ENCODE measurements at regions not wholly inside any gene's neighbourhood (a gene's known extent, or its start where the extent isn't known, plus 50 kb on each side); places are given as distances from the start of the nearest gene placed in this dataset.

GRCh38 chr2:220046507-220046906 lies 419.1 kb downstream of the SLC4A3 start:
- Histone ChIP-seq H3K4me1 (ENCODE audit: insufficient read depth, low read length, poor library complexity, severe bottlenecking) (no peaks in the 10 kb centered on the region), H4K20me1 (ENCODE audit: insufficient read depth, low read length, poor library complexity, severe bottlenecking) (no peaks in the 10 kb centered on the region), H3F3A (ENCODE audit: low read depth) (no peaks in the 10 kb centered on the region), H3K4me2 (ENCODE audit: low read depth, low read length, poor library complexity, severe bottlenecking) (no peak overlapping the region), H2AFZ (ENCODE audit: low read length) (no peak overlapping the region), H3K36me3 (ENCODE audit: insufficient read depth, low read length) (no peaks in the 10 kb centered on the region), H3K79me2 (ENCODE audit: insufficient read depth, low read length) (no peaks in the 10 kb centered on the region), H3K9ac (ENCODE audit: low read depth, low read length, poor library complexity, severe bottlenecking) (no peak overlapping the region), H3K9me2 (replicated peaks; ENCODE audit: low read depth, low read length) (no peaks in the 10 kb centered on the region), H3K4me3 (ENCODE audit: low read length, poor library complexity, severe bottlenecking) (no peak overlapping the region), H3K9me3 (ENCODE audit: insufficient read depth, low read depth, low read length) (no peaks in the 10 kb centered on the region; the same call in 1 of the 2 replicates), H3K27me3 (ENCODE audit: insufficient read depth, low read length, poor library complexity, severe bottlenecking) (no peaks in the 10 kb centered on the region)
- no peak for TF ChIP-seq EZH2phosphoT487 (IDR thresholded peaks at IDR 0.05; ENCODE audit: borderline replicate concordance)
- TF ChIP-seq, protein P1, sequence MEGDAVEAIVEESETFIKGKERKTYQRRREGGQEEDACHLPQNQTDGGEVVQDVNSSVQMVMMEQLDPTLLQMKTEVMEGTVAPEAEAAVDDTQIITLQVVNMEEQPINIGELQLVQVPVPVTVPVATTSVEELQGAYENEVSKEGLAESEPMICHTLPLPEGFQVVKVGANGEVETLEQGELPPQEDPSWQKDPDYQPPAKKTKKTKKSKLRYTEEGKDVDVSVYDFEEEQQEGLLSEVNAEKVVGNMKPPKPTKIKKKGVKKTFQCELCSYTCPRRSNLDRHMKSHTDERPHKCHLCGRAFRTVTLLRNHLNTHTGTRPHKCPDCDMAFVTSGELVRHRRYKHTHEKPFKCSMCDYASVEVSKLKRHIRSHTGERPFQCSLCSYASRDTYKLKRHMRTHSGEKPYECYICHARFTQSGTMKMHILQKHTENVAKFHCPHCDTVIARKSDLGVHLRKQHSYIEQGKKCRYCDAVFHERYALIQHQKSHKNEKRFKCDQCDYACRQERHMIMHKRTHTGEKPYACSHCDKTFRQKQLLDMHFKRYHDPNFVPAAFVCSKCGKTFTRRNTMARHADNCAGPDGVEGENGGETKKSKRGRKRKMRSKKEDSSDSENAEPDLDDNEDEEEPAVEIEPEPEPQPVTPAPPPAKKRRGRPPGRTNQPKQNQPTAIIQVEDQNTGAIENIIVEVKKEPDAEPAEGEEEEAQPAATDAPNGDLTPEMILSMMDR (conservative IDR thresholded peaks at IDR 0.05; ENCODE audit: low read length), result no peak

- no peaks in the 10 kb centered on the region for H3K4me1 ChIP-seq (ENCODE audit: insufficient read depth, low read length, poor library complexity, severe bottlenecking)
- no peak overlapping the region for H2AFZ ChIP-seq (ENCODE audit: low read length)
- no peak overlapping the region for H3K4me3 ChIP-seq (ENCODE audit: low read length, poor library complexity, severe bottlenecking)
- H3K36me3 ChIP-seq (ENCODE audit: insufficient read depth, low read length), result no peaks in the 10 kb centered on the region
- no peaks in the 10 kb centered on the region for H3K9me2 ChIP-seq (replicated peaks; ENCODE audit: low read depth, low read length)
- no peaks in the 10 kb centered on the region for H4K20me1 ChIP-seq (ENCODE audit: insufficient read depth, low read length, poor library complexity, severe bottlenecking)
- H3K9me3 ChIP-seq (ENCODE audit: insufficient read depth, low read depth, low read length), result no peaks in the 10 kb centered on the region
- no peaks in the 10 kb centered on the region for H3K27me3 ChIP-seq (ENCODE audit: insufficient read depth, low read length, poor library complexity, severe bottlenecking)
- H3K79me2 ChIP-seq (ENCODE audit: insufficient read depth, low read length), result no peaks in the 10 kb centered on the region
- no peaks in the 10 kb centered on the region for H3F3A ChIP-seq (ENCODE audit: low read depth)
- TF ChIP-seq, protein P1 (conservative IDR thresholded peaks at IDR 0.05; ENCODE audit: low read length), result no peak
- TF ChIP-seq EZH2phosphoT487 (IDR thresholded peaks at IDR 0.05; ENCODE audit: borderline replicate concordance), result no peak
- H3K4me2 ChIP-seq (ENCODE audit: low read depth, low read length, poor library complexity, severe bottlenecking), result no peak overlapping the region
- no peak overlapping the region for H3K9ac ChIP-seq (ENCODE audit: low read depth, low read length, poor library complexity, severe bottlenecking)
These were observed 424.3 kb downstream of the SLC4A3 start for GRCh38 chr2:220051716-220052115.

DNA sequence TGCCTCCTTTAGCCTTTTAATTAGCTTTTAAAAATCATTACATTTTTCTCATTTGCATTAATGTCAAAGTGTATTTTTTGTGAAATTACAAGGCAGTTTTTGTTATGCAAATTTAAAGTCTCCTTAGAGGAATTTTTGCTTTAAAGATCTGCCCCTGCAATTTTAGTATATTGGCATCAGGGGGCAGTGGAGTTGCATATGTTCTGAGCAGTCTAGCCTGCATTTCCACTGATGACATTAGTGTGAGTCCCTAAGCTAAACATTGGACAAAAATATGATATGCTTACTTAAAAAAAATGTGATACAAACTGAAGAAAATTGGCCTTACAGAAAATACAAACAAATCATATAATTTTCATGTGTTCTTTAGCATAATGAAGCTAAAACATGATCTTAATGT lies 426.5 kb downstream of the SLC4A3 start:
- H2AFZ ChIP-seq (ENCODE audit: low read length), result no peak overlapping the region
- no peak overlapping the region for H3K9ac ChIP-seq (ENCODE audit: low read depth, low read length, poor library complexity, severe bottlenecking)
- no peak overlapping the region for H3K4me3 ChIP-seq (ENCODE audit: low read length, poor library complexity, severe bottlenecking)
- no peaks in the 10 kb centered on the region for H3F3A ChIP-seq (ENCODE audit: low read depth)
- no peaks in the 10 kb centered on the region for H3K9me2 ChIP-seq (replicated peaks; ENCODE audit: low read depth, low read length)
- no peaks in the 10 kb centered on the region for H3K9me3 ChIP-seq (ENCODE audit: insufficient read depth, low read depth, low read length)
- no peaks in the 10 kb centered on the region for H3K4me1 ChIP-seq (ENCODE audit: insufficient read depth, low read length, poor library complexity, severe bottlenecking)
- H3K4me2 ChIP-seq (ENCODE audit: low read depth, low read length, poor library complexity, severe bottlenecking), result no peak overlapping the region
- no peaks in the 10 kb centered on the region for H3K36me3 ChIP-seq (ENCODE audit: insufficient read depth, low read length)
- no peaks in the 10 kb centered on the region for H3K27me3 ChIP-seq (ENCODE audit: insufficient read depth, low read length, poor library complexity, severe bottlenecking)
- H4K20me1 ChIP-seq (ENCODE audit: insufficient read depth, low read length, poor library complexity, severe bottlenecking), result no peaks in the 10 kb centered on the region
- H3K79me2 ChIP-seq (ENCODE audit: insufficient read depth, low read length), result no peaks in the 10 kb centered on the region
- TF ChIP-seq, protein P1 (conservative IDR thresholded peaks at IDR 0.05; ENCODE audit: low read length), result peak; percentile 26
- TF ChIP-seq EZH2phosphoT487 (IDR thresholded peaks at IDR 0.05; ENCODE audit: borderline replicate concordance), result no peak

All from Loucy (cell line).